EH (cell line): ENCODE measurements at regions not wholly inside any gene's neighbourhood (a gene's known extent, or its start where the extent isn't known, plus 50 kb on each side); places are given as distances from the start of the nearest gene placed in this dataset.
"Not testable (repeated sequence)": the region's sequence is repeated elsewhere in the genome, so short reads cannot be mapped to it uniquely, and the experiment has no call there.

Experiments
- DNase-seq: peaks from one replicate; pipeline ENCODE4 v3.0.0-alpha.2; 2015; ENCODE audit warnings: low read depth

DNA sequence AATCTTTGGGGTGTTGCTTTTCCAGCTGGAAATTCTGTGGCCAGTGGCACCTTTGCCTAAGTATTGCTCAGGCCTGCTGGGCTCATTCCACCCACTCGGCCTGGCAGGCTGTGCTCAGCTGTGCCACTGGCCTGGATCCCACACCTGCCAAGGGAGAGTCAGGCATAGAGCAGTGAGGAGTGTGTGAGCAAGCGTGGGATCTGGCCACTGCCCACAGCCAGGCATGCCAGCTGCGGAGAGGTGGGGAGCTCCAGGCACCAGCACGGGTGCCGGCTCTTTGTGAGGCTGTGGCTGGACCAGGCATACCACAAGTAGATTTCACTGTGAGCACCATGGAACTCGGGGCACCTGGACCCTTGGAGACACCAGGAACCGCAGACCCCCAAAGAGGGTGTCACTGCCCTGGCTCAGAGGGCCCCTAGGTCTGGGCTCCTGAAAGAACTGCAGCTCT lies 118.1 kb upstream of the MAP2 start:
- DNase-seq, result no peak

DNA sequence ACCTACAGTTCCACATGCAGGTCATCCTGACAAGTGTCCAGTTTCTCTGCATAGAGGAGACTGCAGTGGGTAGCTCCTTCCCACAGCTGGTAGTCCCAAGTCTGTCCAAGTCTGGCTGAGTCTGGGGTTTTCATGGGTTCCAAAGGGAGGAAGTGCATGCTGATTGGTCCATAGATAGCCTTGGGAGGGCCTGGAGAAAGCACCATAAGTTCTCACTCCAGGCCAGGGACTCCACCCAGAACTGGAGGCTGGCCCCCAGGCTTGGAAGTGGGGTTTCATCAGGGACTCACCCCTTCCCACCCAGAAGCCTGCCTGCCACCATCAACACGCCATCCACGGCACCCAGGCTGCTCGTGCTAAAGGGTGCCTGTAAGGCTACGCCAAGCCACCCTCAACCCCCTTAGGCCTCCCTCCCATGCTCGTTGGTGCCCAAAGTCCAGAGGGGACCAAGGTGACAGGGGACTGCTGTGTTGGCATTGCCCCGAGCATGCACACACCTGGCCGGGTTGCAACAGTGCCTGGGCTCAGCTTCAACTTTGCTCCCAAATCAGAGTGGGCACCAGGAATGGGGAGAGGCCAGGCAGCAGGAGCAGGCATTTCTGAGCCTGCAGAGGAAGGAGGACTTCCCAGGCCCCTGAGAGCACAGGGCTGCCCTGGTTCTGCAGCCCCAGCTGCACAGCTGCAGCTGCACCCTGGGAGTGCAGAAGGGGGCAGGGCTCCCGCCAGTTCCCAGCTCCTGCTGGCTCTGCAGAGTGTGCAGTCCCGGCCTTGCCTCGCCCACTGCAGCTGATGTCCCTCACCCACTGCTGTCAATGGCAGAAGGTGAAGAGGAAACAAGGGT lies 116.5 kb upstream of the MAP2 start:
- DNase-seq, result no peak

DNA sequence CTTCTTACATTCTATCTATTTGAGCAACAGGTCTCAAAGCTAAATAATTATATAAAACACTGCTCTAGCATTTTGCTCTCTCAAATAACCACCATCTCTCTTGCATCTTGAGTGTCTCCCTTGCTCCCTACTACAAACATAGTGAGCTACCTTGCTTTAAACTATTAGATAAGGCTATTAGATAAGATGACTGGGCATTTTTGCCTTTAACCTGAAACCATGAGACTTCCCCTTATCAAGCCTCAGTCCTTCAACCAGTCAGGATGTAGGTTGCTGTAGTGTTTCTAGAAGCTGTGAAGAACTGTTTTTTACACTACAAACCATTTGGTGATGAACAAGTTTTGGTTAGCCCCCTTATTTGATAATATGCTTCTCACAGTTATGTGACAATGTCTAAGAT lies 115.4 kb upstream of the MAP2 start:
- no peak for DNase-seq

DNA sequence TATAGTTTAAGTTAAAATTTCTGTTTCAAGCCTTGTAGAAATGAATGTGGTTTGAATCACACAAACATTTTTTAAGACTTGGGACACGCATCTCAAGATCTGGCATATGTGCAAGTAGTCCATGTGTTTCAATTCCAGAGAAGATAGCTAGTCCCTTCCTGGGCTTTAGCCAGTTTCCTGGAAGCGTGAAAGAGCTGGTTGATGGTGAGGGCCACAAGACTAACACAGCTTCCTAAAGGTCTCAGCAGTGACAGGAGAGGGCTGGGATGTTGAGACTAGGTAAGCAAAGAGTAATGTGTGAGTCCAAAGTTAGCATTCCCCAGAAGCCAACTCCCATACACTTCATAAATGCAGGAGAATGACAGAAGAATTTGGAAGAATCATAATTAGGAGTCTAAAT lies 111.9 kb upstream of the MAP2 start:
- DNase-seq, result no peak

DNA sequence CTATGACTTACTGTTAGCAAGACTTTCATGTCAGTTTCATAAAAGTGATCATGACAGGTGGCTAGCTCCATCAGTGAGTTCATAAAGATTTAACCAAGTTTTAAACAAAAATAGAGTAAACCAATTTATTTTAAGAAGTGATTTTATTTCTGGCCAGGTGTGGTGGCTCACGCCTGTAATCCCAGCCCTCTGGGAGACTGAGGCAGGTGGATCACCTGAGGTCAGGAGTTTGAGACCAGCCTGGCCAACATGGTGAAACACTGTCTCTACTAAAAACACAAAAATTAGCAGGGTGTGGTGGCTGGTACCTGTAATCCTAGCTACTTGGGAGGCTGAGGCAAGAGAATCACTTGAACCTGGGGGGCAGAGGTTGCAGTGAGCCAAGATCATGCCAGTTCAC lies 111.4 kb upstream of the MAP2 start:
- not testable (repeated sequence) for DNase-seq

DNA sequence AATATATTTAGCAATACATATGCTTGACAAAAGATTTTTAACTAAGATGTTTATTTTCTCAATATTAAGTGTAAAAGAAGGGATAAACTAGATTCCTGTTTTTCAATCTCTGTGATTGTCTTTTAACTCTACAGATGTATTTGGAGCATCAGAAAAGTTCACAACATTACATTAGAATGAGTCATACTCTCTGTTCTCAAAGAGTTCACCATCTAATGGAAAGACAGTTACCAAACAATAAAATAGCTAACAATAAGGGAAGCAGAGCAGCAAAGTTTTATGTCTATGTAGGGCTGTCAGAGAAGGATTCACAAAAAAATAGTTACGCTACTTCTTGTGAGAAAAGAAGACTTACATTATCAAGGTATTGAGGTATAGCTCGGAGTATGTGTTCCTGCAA lies 109.2 kb upstream of the MAP2 start:
- peak; percentile 11 for DNase-seq

DNA sequence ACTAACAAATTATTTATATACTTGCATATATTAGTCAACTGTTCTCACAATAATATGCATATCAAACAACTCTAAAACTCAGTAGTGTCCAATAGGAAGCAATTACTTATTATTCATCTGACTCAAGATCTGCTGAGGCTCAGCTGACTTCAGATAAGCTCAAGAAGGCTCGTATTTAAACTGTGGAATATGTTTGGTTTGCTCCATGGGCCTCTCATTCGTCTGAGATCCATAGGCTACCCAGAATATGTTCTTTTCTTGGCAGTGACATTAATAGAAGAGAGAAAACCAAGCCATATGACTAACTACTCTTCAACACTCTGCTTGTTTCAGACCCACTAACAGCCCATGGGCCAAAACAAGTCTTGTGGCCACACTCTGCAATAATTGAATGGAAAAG lies 107.7 kb upstream of the MAP2 start:
- no peak for DNase-seq

DNA sequence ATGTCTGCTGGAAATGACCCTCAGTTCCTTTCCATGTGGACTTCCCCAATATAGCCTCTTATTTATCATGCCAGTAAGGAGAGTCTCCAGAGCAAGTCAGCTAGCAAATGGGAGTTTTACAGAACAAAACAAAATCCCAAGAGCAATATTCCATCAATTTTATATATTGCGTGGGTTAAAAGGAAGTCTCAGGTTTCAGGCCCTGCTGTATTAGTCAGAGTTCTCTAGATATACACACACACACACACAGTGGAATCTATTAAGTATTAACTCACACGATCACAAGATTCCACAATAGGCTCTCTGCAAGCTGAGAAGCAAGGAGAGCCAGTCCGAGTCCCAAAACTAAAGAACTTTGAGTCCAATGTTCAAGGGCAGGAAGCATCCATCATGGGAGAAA lies 102.8 kb upstream of the MAP2 start:
- DNase-seq, result peak; percentile 4

DNA sequence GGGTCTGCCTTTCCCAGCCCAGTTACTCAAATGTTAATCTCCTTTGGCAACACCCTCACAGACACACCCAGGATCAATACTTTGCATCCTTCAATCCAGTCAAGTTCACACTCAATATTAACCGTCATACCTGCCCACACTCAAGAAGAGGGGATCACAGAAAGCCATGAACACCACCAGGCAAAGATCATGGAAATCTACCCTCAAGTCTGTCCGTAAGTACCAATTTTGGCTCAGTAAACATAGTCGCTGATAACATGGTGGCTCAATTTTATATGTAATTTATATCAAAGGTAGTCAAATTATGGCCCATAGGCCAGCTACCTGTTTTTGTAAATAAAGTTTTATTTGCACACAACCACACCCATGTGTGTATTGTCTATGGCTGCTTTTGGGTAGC lies 102.3 kb upstream of the MAP2 start:
- no peak for DNase-seq

DNA sequence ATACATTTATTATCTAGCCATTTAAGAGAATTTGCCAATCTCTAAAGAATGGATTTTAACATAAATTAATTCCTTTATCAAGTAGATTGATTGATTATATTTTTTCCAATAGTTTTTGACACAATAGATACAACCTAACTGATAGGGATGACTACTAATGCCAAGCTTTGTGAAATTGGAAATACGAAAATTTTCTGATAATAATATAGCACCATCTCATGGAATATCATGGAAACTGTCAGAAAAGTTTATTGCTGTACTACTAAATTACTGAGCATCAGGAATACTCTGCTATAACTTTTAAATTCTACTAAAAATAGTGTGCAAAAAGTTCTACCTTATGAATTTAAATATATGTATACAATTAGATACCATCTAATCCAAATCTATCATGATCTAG lies 101.8 kb upstream of the MAP2 start:
- no peak for DNase-seq

DNA sequence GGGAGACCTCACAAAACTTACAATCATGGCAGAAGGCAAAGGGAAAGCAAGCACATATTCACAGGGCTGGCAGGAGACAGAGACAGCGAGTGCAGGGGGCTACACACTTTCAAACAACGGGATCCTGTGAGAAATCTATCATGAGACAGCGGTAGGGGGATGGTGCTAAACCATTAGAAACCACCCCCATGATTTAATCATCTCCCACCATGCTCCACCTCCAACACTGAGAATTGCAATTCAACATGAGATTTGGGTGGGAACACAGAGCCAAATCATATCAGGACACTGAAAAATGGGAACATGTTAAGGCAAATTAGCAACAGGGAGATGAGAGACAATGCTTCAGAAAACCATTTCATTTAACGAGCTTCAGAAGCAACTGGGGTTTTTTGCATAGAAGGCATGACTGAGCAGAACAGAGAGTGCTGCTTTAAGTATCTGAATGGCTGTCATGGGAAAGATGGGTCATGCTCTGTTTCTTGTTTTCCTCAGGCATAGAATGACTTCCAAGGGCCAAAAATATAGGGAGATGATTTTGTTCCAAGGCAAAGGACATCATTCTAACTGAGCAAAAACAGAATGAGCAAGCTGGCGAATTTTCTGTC lies 100.8 kb upstream of the MAP2 start:
- no peak for DNase-seq

DNA sequence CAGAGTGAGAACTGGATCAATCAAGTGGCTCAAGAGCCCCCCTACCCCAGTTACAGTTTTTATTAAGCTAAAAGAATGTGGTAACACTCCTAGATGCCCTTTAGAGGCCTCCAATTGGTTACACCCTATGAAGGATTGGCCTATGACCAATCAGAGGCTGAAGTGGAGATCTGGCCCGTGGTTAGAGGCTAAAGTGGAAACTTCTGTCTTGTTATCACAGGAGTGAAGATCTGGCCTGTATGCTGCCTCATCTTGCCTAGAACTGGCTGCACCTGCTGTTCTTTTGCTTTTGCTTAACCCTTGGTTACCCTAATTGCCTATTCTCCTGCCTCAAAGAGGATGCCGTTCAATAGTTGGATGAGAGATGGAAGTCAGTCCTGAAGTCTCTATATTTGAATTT lies 100.1 kb upstream of the MAP2 start:
- no peak for DNase-seq

DNA sequence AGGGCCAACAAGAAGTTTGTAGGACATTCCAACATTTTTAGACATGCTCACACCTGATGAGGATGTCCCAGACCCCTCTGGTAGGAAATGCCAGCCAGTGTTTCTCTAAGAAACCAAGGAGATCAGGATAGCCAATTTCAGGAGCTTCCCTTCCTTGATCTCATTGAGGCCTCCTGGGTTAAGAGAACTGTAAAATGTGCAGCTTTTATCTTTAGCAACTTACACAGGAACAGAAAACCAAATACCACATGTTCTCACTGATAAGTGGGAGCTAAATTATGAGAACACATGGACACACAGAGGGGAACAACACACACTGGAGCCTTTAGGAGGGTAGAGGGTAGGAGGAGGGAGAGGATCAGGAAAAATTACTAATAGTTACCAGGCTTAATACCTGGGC lies 99.6 kb upstream of the MAP2 start:
- DNase-seq, result no peak

DNA sequence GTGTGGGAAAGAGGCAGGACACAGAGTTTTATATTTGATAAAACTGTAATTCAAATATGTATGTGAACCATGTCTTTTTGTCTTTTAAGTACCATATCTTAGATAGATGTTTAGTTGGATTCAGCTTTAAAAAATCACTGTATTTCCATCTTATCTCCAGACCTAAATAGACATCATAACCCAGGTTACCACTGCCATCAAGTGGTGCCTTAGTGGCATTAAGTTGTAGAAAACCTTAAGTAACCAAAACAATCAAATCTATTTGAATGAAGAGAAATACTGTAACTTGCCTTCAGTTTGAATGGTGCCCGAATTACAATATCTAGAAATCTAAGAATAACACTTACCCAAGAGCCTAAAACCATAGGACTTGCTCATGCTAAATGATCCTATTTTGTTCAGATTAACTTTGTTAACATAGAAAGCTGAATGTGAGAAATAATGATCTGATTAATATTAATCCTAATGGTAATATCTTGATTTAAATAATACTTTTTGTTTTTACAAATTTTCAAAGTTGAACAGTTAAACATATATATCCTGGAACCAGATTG lies 92.5 kb upstream of the MAP2 start:
- DNase-seq, result peak; percentile 40

DNA sequence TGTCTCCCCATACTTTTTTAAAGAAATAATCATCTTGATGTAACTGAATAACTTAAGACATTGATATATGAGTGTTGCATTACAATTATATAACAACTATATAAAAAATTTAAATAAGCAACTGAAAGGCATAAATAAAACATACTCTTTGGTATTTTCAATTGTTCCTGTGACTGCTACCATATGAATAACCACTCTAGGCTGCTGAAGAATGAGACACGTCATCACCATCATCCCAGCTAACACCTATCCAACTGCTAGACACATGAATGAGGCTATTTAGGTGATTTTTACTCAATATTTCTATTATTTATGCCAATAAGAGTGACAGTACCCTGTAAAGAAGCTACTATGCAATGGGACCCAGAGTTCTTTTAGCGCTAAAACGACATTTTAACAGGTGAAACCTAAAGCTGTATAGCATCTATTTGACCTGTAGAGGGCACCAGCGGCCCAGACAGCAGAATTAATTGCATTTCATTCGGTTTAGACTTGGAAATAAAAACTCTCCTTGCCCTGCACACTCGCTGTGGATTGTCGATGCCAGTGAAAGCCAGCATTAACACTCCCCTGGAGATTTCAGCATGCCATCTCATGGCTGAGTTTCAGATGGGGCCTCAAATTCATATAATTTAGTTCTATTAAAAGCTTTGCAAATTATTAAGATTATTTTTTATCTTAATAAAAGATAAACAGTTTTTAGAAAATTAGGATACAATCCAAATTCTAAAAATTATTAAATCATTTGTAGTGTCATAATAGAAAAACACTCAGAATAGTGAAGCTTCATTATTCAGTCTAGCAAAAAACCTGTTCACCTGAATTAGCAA lies 89.4 kb upstream of the MAP2 start:
- peak; percentile 67 for DNase-seq

DNA sequence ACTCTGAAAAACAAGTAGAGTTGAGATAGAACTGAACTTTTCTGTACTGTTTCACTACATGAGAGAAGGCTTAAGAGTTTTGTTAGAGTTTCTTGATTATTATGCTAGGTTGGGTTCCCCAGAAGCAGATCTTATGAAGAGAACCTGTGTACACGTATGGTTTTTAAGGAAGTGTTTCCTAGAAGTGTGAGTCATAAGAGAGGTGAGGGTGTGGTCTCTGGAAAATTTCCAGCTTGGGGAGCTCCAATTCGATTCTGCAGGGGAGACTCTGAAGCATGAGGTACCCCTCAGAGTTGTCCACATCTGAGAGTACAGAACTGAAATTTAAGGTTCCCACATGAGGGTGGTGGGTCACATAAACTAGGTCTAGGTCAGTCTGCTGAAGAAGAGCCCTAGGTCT lies 83.3 kb upstream of the MAP2 start:
- no peak for DNase-seq

DNA sequence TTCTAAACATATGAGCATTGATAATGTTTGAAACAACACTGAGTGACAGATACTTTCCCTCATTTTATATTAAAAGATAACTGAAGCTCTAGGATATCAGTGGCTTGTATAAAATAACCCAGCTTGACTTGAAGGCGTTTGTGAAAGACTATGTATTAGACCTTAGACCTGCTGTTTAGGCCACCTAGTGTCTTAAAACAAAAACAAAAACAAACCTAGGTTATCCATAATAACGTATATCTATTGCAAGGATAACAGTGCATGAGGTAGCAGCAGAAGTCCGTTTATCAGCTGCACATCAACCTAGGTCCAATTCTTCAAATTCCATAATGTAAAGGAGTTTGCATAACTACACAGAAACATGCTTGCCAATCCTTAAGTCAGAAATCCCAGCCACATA lies 79.5 kb upstream of the MAP2 start:
- DNase-seq, result no peak

DNA sequence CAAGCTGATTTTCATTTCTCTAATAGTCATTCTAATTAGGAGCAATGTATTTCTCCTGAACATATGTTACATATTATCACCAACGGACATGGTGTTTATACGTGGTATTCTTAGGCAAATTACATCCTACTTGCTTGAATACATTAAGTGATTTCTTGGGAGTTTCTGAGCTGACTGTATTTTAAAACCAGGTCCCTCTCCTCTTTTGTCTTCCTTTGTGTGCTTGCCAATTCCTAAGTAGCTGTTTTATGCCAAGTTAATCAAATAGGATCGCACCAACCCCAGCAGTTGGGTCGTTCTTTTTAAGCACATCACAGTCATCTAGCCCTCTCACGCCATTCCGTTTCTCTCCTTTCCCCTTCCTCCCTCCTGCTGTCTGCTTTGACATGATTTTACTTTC lies 75.4 kb upstream of the MAP2 start:
- no peak for DNase-seq

DNA sequence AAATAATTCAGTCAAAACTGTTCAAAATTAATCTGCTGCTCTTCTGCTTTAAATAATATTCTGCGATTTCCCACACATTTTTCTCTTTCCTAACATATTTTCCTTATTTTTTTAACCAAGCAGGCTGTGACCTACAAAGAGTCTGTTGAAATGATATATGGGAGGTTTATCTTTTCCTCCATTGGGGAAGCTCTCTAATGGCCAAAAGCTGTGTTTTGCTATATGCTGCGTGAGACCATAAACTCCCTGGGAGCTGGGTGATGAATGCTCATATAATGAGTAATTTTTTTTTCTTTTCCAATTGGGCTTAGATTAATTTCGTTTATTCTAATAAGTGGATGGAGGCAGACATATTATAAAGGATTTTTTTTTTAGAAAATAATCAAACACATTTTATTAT lies 72.2 kb upstream of the MAP2 start:
- DNase-seq, result peak; percentile 27

DNA sequence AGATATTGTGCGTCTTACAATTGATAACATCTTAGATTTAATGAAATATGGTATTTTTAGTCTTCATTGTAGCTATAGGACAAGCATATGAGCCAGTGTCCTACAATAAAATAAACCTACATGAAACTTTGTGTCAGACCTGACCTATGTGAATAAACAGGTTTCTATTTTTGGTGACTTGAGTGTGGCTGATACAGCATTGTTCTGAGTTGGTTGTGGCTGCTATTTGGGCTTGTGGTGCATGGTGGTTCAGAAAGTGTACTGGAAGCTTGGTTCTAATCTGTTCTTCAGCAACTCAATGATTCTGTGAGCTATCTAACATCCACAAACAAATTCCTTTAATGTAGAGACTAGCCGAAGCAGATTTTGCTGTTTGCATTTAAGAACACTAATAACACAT lies 64.9 kb upstream of the MAP2 start:
- no peak for DNase-seq

DNA sequence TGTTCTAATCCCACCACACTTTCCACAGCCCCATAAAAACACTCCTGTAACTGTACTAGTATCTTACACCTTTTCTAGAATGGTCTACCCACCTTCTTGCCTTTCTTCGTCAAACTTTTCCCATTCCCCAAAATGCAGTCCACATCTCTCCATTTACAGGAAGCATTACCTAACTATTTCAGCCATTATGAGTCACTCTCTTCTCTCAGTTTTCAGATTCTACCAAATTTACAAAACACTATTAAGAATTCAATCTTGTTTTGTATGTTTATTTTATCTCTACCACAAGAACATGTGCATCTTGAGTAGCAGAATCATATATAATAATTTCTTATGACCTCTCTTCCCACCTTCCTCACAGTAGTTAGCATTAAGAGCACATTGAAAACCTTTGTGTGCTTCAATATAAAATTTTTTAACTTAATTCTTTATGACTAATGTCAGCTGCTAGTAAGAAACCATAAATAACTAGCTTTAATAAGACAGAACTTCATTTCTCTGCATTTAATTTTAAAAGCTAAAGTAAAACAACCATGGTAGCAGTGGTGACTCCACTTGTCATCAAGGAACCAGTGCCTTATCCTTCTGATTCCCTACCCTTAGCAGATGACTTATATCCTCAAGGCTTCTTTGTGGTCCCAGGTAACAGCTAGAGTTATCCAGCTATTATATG lies 56.6 kb upstream of the MAP2 start:
- DNase-seq, result peak; percentile 22

DNA sequence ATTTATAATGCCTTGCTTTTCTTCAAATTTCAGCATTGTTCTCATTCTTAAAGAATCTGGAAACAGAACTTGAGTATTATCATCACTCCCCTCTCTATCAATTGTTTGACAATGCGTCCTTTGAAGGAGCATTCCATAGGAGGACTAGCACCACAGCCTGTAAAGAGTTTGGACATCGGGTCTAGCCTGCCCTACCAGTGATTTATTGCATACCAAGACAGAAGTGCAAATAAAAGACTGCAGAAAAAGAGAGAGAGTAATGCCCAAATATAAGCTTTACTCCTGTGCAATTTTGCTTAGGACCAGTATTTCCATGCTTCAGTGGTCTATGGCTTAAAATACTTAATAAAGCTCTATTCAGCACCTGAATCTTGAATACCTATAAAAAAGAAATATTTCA lies 55.4 kb upstream of the MAP2 start:
- peak; percentile 13 for DNase-seq
